Natural killer cell (primary cell): ENCODE measurements at regions not wholly inside any gene's neighbourhood (a gene's known extent, or its start where the extent isn't known, plus 50 kb on each side); places are given as distances from the start of the nearest gene placed in this dataset.

ENCODE experiments used
- ATAC-seq, 3 donors: fragments of 150-1000 bp in 2 of 3; fragments of 200-7000 bp in 1 of 3; cut with Tn5 transposase; 1 replicate in 1 of 3; 2 replicates in 2 of 3; pipeline ENCODE4 v1.10.0; 2021; ENCODE audit warnings: mild to moderate bottlenecking in 2 of 3, moderate library complexity in 2 of 3
- DNase-seq, 2 donors: peaks; one replicate each; pipeline versions ENCODE4 v3.0.0 to v3.0.0-alpha.2; 2013 to 2021; ENCODE audit warnings: mixed read lengths in 1 of 2
- H3K27ac ChIP-seq: one replicate; pipeline ENCODE4 v1.5.1; 2013; ENCODE audit warnings: mild to moderate bottlenecking, low read length
- H3K27me3 ChIP-seq: one replicate; pipeline ENCODE4 v1.6.1; 2013; ENCODE audit warnings: low read length; ENCODE audit not compliant: control insufficient read depth, insufficient read depth
- H3K36me3 ChIP-seq: one replicate; pipeline ENCODE4 v1.6.1; 2013; ENCODE audit warnings: low read length; ENCODE audit not compliant: control insufficient read depth, insufficient read depth
- H3K4me1 ChIP-seq: one replicate; pipeline ENCODE4 v1.6.1; 2013; ENCODE audit warnings: low read length; ENCODE audit not compliant: control insufficient read depth, insufficient read depth
- H3K4me3 ChIP-seq: one replicate; pipeline ENCODE4 v1.5.1; 2013; ENCODE audit warnings: low read length
- H3K9me3 ChIP-seq: one replicate; pipeline ENCODE4 v1.6.1; 2013; ENCODE audit warnings: low read length; ENCODE audit not compliant: control insufficient read depth, insufficient read depth
- H3K27ac Mint-ChIP-seq, 2 donors: one replicate each; pipeline ENCODE4 v1.8.0; 2022; ENCODE audit warnings: mild to moderate bottlenecking in 2 of 2, mixed read lengths in 2 of 2, moderate library complexity in 1 of 2
- H3K27me3 Mint-ChIP-seq, 2 donors: one replicate each; pipeline ENCODE4 v1.8.0; 2022; ENCODE audit warnings: low read depth in 2 of 2, mixed read lengths in 2 of 2
- H3K36me3 Mint-ChIP-seq: one replicate; pipeline ENCODE4 v1.8.0; 2022; ENCODE audit warnings: mixed read lengths
- H3K4me1 Mint-ChIP-seq, 2 donors: one replicate each; pipeline ENCODE4 v1.8.0; 2022; ENCODE audit warnings: mixed read lengths in 2 of 2
- H3K4me3 Mint-ChIP-seq: one replicate; pipeline ENCODE4 v1.8.0; 2022; ENCODE audit warnings: mild to moderate bottlenecking, moderate library complexity, mixed read lengths
- H3K9me3 Mint-ChIP-seq, 2 donors: one replicate each; pipeline ENCODE4 v1.8.0; 2022; ENCODE audit warnings: mixed read lengths in 2 of 2
- WGBS: methylation state at CpG from one replicate; pipeline ENCODE4 v1.1.7; 2013; ENCODE audit warnings: missing lambda C conversion rate; ENCODE audit not compliant: insufficient coverage; 5-methylcytosine and 5-hydroxymethylcytosine counted together
- intact Hi-C: fragments of 100-400 bp; cut with micrococcal nuclease; formaldehyde crosslinking; loops from one replicate; pipeline ENCODE4 v1.14.2; 2022
- TF ChIP-seq, protein P1 (sequence below): fragments of 200-600 bp; IDR thresholded peaks from one replicate; pipeline ENCODE4 v1.8.0; 2022; ENCODE audit warnings: antibody characterized with exemption

DNA sequence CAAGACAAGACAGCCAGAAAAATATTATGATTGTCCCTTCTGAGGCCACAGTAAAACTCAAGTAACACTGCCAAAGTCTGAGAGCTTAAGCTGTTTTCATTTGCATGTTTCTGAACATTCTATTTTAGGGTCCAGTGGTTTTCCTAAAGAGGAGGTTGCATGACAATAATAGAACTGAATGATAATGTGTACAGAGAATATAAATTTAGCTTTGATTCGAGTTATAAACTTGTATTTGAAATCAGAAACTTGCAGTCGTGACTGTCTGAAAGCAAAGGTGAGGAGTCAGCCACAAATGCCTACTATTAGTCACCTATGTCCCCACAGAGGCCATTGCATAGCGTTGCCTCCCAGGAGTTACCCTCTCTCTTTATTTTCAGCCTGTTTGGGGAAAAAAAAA, 363.1 kb upstream of the ADGRL2 start:
- no peaks in the 10 kb centered on the region for H3K36me3 ChIP-seq
- no peaks in the 10 kb centered on the region for H3K4me1 ChIP-seq
- H3K27me3 ChIP-seq: no peaks in the 10 kb centered on the region
- no peak overlapping the region for H3K27ac ChIP-seq
- no peak overlapping the region for H3K4me3 ChIP-seq
- TF ChIP-seq, protein P1, sequence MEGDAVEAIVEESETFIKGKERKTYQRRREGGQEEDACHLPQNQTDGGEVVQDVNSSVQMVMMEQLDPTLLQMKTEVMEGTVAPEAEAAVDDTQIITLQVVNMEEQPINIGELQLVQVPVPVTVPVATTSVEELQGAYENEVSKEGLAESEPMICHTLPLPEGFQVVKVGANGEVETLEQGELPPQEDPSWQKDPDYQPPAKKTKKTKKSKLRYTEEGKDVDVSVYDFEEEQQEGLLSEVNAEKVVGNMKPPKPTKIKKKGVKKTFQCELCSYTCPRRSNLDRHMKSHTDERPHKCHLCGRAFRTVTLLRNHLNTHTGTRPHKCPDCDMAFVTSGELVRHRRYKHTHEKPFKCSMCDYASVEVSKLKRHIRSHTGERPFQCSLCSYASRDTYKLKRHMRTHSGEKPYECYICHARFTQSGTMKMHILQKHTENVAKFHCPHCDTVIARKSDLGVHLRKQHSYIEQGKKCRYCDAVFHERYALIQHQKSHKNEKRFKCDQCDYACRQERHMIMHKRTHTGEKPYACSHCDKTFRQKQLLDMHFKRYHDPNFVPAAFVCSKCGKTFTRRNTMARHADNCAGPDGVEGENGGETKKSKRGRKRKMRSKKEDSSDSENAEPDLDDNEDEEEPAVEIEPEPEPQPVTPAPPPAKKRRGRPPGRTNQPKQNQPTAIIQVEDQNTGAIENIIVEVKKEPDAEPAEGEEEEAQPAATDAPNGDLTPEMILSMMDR: no peak
- DNase-seq: no peak
- H3K9me3 ChIP-seq: peaks cover 4% of the 10 kb centered on the region
- no peaks in the 10 kb centered on the region for H3K4me1 Mint-ChIP-seq
- no peaks in the 10 kb centered on the region for H3K27me3 Mint-ChIP-seq
- no peaks in the 10 kb centered on the region for H3K36me3 Mint-ChIP-seq
- intact Hi-C loops: no loop called here
- peaks cover 11 to 17% of the 10 kb centered on the region in 2 donors for H3K9me3 Mint-ChIP-seq
- no peak overlapping the region for H3K27ac Mint-ChIP-seq
- WGBS: 38% methylated on average over 3 of the region's 3 CpGs
- ATAC-seq: no peak
- no peak overlapping the region for H3K4me3 Mint-ChIP-seq

DNA sequence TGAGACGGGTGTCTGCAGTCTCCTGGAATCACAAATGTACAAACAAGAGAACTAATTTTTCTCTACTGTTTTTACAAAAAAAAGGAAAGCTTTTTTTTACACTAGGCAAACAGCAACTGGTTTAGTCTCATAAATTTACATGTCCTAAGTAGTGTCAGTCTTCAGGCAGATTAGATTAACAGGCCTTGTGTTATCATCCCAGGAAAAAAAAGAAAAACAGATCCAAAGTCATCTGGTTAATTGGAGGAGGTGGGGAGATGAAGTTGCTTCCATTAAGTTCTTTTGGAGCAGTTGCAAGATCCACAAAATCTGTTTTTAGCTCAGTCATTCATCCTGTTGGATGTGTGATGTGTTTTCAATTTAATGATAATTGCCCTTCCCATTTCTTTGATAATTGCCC, 363.5 kb upstream of the ADGRL2 start:
- no peak overlapping the region for H3K27ac Mint-ChIP-seq
- no peaks in the 10 kb centered on the region for H3K27me3 Mint-ChIP-seq
- H3K36me3 ChIP-seq: no peaks in the 10 kb centered on the region
- peaks cover 4% of the 10 kb centered on the region for H3K9me3 ChIP-seq
- H3K4me1 ChIP-seq: no peaks in the 10 kb centered on the region
- no peak overlapping the region for H3K4me3 ChIP-seq
- no peaks in the 10 kb centered on the region for H3K27me3 ChIP-seq
- ATAC-seq (no peak), DNase-seq (no peak)
- no peak overlapping the region for H3K27ac ChIP-seq
- no peaks in the 10 kb centered on the region for H3K36me3 Mint-ChIP-seq
- H3K9me3 Mint-ChIP-seq: peaks cover 11 to 17% of the 10 kb centered on the region in 2 donors
- WGBS: 88% methylated on average over 1 of the region's 1 CpG
- no peak overlapping the region for H3K4me3 Mint-ChIP-seq
- H3K4me1 Mint-ChIP-seq: no peaks in the 10 kb centered on the region
- intact Hi-C loops: no loop called here
- TF ChIP-seq, protein P1: no peak

GRCh38 chr1:81435175-81435574, 365.6 kb upstream of the ADGRL2 start:
- no peak overlapping the region for H3K27ac Mint-ChIP-seq
- H3K9me3 ChIP-seq: peaks cover 4% of the 10 kb centered on the region
- no peaks in the 10 kb centered on the region for H3K4me1 ChIP-seq
- H3K36me3 ChIP-seq: no peaks in the 10 kb centered on the region
- DNase-seq (no peak), ATAC-seq (no peak)
- no CpG with 5 or more reads among the region's 1 CpG for WGBS
- no peaks in the 10 kb centered on the region for H3K27me3 Mint-ChIP-seq
- intact Hi-C loops: no loop called here
- H3K4me1 Mint-ChIP-seq: no peaks in the 10 kb centered on the region
- TF ChIP-seq, protein P1: no peak
- no peak overlapping the region for H3K4me3 Mint-ChIP-seq
- peaks cover 7 to 12% of the 10 kb centered on the region in 2 donors for H3K9me3 Mint-ChIP-seq
- H3K27ac ChIP-seq: no peak overlapping the region
- no peak overlapping the region for H3K4me3 ChIP-seq
- no peaks in the 10 kb centered on the region for H3K36me3 Mint-ChIP-seq
- no peaks in the 10 kb centered on the region for H3K27me3 ChIP-seq

- 69% methylated on average over 2 of the region's 2 CpGs for WGBS
- Mint-ChIP-seq H3K36me3 (no peaks in the 10 kb centered on the region), H3K27me3 (no peaks in the 10 kb centered on the region), H3K4me3 (no peak overlapping the region), H3K27ac (no peak overlapping the region), H3K4me1 (no peaks in the 10 kb centered on the region), H3K9me3 (peaks cover 7 to 11% of the 10 kb centered on the region in 2 donors)
- intact Hi-C loops: no loop called here
- H3K9me3 ChIP-seq: no peaks in the 10 kb centered on the region
- H3K4me3 ChIP-seq: no peak overlapping the region
- H3K27ac ChIP-seq: no peak overlapping the region
- no peak for ATAC-seq
- DNase-seq: no peak
- H3K36me3 ChIP-seq: no peaks in the 10 kb centered on the region
- TF ChIP-seq, protein P1: no peak
- H3K4me1 ChIP-seq: no peaks in the 10 kb centered on the region
- no peaks in the 10 kb centered on the region for H3K27me3 ChIP-seq
Measured at GRCh38 chr1:81433676-81434075, 367.1 kb upstream of the ADGRL2 start.
